Right lobe of liver (tissue), 4 donors: ENCODE measurements at regions not wholly inside any gene's neighbourhood (a gene's known extent, or its start where the extent isn't known, plus 50 kb on each side); places are given as distances from the start of the nearest gene placed in this dataset.

Experiments
- CTCF ChIP-seq, 4 donors: fragments of 200-600 bp in 3 of 4; fragments of 450-650 bp in 1 of 4; IDR thresholded peaks; one replicate each; pipeline versions ENCODE4 v1.5.1 to v1.8.0; 2016 to 2022; ENCODE audit warnings: antibody characterized with exemption in 4 of 4, mild to moderate bottlenecking in 2 of 4
- POLR2A ChIP-seq: fragments of 450-650 bp; IDR thresholded peaks from one replicate; pipeline ENCODE4 v1.6.1; 2017; ENCODE audit warnings: antibody characterized with exemption, mild to moderate bottlenecking
- donor health status: DM: no; HTN: no; CAD: no.
- donor health status: DM: no; HTN: no; CAD: no.
- donor health status: DM: no; HTN: yes; CAD: no.

GRCh38 chr17:68707031-68707430, 105.9 kb upstream of the FAM20A start:
- TF ChIP-seq CTCF (IDR thresholded peaks at IDR 0.05) (no peak), POLR2A (no peak)
